ENCODE measurements at regions not wholly inside any gene's neighbourhood (a gene's known extent, or its start where the extent isn't known, plus 50 kb on each side); places are given as distances from the start of the nearest gene placed in this dataset.
A peak's percentile ranks its signal among the peaks of the same experiment; 100 is the strongest.

DNA sequence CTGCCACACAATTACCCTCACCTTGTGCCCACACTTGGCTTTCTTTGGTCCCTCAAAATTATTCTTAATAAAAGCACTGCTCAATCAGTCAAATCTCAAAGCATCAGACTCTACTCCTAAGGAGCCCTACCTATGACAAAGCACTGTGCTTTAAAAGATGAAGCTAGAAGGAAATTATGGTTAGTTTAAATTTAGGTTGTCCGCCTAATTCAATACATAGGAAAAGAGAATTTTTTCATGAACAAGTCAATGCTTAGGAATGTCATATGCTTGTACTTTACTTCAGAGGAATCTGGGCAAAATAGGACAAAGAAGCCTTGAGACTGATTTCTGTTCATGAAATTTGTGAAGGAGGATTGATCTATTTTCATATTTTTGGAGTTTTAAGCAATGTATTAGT, 726.4 kb upstream of the CDH2 start:
- peak; percentile 90 for ATAC-seq
- TF ChIP-seq RARB (CRISPR knock-in tag; IDR thresholded peaks at IDR 0.05) (no peak), TOX (CRISPR knock-in tag; IDR thresholded peaks at IDR 0.05; ENCODE audit: borderline replicate concordance) (no peak), ZC3H10 (CRISPR knock-in tag; IDR thresholded peaks at IDR 0.05) (no peak), GLIS3 (CRISPR knock-in tag; IDR thresholded peaks at IDR 0.05) (no peak), ZNF565 (CRISPR knock-in tag; conservative IDR thresholded peaks at IDR 0.05; ENCODE audit: low read depth) (no peak), SNAI2 (CRISPR knock-in tag; IDR thresholded peaks at IDR 0.05) (no peak), TCF4 (CRISPR knock-in tag; IDR thresholded peaks at IDR 0.05; ENCODE audit: borderline replicate concordance) (no peak), ZNF8 (CRISPR knock-in tag; IDR thresholded peaks at IDR 0.05) (no peak), ZFP3 (CRISPR knock-in tag; IDR thresholded peaks at IDR 0.05) (no peak), ARNTL (CRISPR knock-in tag; IDR thresholded peaks at IDR 0.05; ENCODE audit: borderline replicate concordance, low read depth) (no peak), BACH2 (CRISPR knock-in tag; IDR thresholded peaks at IDR 0.05; ENCODE audit: borderline replicate concordance) (no peak)
- TF ChIP-seq, protein P1, sequence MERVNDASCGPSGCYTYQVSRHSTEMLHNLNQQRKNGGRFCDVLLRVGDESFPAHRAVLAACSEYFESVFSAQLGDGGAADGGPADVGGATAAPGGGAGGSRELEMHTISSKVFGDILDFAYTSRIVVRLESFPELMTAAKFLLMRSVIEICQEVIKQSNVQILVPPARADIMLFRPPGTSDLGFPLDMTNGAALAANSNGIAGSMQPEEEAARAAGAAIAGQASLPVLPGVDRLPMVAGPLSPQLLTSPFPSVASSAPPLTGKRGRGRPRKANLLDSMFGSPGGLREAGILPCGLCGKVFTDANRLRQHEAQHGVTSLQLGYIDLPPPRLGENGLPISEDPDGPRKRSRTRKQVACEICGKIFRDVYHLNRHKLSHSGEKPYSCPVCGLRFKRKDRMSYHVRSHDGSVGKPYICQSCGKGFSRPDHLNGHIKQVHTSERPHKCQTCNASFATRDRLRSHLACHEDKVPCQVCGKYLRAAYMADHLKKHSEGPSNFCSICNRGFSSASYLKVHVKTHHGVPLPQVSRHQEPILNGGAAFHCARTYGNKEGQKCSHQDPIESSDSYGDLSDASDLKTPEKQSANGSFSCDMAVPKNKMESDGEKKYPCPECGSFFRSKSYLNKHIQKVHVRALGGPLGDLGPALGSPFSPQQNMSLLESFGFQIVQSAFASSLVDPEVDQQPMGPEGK (CRISPR knock-in tag; IDR thresholded peaks at IDR 0.05; ENCODE audit: borderline replicate concordance), result no peak
- TF ChIP-seq, protein P2, sequence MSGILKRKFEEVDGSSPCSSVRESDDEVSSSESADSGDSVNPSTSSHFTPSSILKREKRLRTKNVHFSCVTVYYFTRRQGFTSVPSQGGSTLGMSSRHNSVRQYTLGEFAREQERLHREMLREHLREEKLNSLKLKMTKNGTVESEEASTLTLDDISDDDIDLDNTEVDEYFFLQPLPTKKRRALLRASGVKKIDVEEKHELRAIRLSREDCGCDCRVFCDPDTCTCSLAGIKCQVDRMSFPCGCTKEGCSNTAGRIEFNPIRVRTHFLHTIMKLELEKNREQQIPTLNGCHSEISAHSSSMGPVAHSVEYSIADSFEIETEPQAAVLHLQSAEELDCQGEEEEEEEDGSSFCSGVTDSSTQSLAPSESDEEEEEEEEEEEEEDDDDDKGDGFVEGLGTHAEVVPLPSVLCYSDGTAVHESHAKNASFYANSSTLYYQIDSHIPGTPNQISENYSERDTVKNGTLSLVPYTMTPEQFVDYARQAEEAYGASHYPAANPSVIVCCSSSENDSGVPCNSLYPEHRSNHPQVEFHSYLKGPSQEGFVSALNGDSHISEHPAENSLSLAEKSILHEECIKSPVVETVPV (CRISPR knock-in tag; IDR thresholded peaks at IDR 0.05), result no peak
- TF ChIP-seq, protein P3, sequence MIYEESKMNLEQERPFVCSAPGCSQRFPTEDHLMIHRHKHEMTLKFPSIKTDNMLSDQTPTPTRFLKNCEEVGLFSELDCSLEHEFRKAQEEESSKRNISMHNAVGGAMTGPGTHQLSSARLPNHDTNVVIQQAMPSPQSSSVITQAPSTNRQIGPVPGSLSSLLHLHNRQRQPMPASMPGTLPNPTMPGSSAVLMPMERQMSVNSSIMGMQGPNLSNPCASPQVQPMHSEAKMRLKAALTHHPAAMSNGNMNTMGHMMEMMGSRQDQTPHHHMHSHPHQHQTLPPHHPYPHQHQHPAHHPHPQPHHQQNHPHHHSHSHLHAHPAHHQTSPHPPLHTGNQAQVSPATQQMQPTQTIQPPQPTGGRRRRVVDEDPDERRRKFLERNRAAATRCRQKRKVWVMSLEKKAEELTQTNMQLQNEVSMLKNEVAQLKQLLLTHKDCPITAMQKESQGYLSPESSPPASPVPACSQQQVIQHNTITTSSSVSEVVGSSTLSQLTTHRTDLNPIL (CRISPR knock-in tag; IDR thresholded peaks at IDR 0.05; ENCODE audit: low read depth), result no peak

DNA sequence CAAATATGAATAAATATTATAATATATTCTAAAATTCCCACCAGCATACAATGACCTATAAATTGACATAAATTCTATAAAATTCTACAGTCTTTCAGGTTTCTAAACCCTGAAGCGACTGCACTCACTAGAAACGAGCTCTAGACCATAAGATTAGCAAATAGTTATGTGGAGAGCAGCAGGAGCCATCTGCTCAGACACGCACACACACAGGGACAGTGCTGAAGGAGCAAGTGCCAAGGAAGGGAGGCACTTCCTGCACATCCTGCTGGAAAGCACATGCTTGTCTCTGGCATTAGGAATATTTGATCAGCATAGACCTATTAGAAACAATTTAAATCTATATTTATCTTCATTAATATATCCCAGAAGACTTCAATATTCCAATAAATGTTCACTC, 713.9 kb upstream of the CDH2 start:
- no peak for ATAC-seq
- TF ChIP-seq, protein P3 (CRISPR knock-in tag; IDR thresholded peaks at IDR 0.05; ENCODE audit: low read depth), result no peak
- TF ChIP-seq ZNF70 (CRISPR knock-in tag; IDR thresholded peaks at IDR 0.05) (no peak), CSDC2 (CRISPR knock-in tag; IDR thresholded peaks at IDR 0.05) (no peak), ISL1 (CRISPR knock-in tag; IDR thresholded peaks at IDR 0.05) (no peak)

DNA sequence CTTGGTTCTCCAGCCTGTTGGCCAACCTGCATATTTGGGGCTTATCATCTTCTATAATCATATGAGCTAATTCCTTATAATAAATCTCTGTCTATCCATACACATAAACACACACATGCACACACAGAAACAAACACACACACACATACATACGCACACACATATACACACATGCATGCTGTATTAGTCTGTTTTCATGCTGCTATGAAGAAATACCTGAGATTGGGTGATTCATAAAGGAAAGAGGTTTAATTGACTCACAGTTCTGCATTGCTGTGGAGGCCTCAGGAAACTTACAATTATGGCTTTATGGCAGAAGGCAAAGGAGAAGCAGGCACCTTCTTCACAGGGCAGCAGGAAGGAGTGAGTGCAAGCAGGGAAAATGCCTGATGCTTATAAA, 707.4 kb upstream of the CDH2 start:
- TF ChIP-seq CSDC2 (CRISPR knock-in tag; IDR thresholded peaks at IDR 0.05) (no peak), ZNF70 (CRISPR knock-in tag; IDR thresholded peaks at IDR 0.05) (no peak), BACH2 (CRISPR knock-in tag; IDR thresholded peaks at IDR 0.05; ENCODE audit: borderline replicate concordance) (no peak), ISL1 (CRISPR knock-in tag; IDR thresholded peaks at IDR 0.05) (no peak), PPARA (CRISPR knock-in tag; IDR thresholded peaks at IDR 0.05; ENCODE audit: borderline replicate concordance) (no peak), ARNTL (CRISPR knock-in tag; IDR thresholded peaks at IDR 0.05; ENCODE audit: borderline replicate concordance, low read depth) (no peak), ZC3H10 (CRISPR knock-in tag; IDR thresholded peaks at IDR 0.05) (no peak), SNAI2 (CRISPR knock-in tag; IDR thresholded peaks at IDR 0.05) (no peak), TCF4 (CRISPR knock-in tag; IDR thresholded peaks at IDR 0.05; ENCODE audit: borderline replicate concordance) (no peak), ZNF8 (CRISPR knock-in tag; IDR thresholded peaks at IDR 0.05) (no peak), OSR1 (CRISPR knock-in tag; IDR thresholded peaks at IDR 0.05) (no peak)
- TF ChIP-seq, protein P1 (CRISPR knock-in tag; IDR thresholded peaks at IDR 0.05; ENCODE audit: borderline replicate concordance), result no peak
- TF ChIP-seq, protein P3 (CRISPR knock-in tag; IDR thresholded peaks at IDR 0.05; ENCODE audit: low read depth), result no peak
- TF ChIP-seq, protein P4, sequence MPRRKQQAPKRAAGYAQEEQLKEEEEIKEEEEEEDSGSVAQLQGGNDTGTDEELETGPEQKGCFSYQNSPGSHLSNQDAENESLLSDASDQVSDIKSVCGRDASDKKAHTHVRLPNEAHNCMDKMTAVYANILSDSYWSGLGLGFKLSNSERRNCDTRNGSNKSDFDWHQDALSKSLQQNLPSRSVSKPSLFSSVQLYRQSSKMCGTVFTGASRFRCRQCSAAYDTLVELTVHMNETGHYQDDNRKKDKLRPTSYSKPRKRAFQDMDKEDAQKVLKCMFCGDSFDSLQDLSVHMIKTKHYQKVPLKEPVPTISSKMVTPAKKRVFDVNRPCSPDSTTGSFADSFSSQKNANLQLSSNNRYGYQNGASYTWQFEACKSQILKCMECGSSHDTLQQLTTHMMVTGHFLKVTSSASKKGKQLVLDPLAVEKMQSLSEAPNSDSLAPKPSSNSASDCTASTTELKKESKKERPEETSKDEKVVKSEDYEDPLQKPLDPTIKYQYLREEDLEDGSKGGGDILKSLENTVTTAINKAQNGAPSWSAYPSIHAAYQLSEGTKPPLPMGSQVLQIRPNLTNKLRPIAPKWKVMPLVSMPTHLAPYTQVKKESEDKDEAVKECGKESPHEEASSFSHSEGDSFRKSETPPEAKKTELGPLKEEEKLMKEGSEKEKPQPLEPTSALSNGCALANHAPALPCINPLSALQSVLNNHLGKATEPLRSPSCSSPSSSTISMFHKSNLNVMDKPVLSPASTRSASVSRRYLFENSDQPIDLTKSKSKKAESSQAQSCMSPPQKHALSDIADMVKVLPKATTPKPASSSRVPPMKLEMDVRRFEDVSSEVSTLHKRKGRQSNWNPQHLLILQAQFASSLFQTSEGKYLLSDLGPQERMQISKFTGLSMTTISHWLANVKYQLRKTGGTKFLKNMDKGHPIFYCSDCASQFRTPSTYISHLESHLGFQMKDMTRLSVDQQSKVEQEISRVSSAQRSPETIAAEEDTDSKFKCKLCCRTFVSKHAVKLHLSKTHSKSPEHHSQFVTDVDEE (CRISPR knock-in tag; IDR thresholded peaks at IDR 0.05), result no peak
- TF ChIP-seq, protein P2 (CRISPR knock-in tag; IDR thresholded peaks at IDR 0.05), result no peak
- no peak for ATAC-seq

Measured in SK-N-SH treated with all-trans-retinoic acid at 6 μM for 48 hours (cell line).